ENCODE measurements at regions not wholly inside any gene's neighbourhood (a gene's known extent, or its start where the extent isn't known, plus 50 kb on each side); places are given as distances from the start of the nearest gene placed in this dataset.

DNA sequence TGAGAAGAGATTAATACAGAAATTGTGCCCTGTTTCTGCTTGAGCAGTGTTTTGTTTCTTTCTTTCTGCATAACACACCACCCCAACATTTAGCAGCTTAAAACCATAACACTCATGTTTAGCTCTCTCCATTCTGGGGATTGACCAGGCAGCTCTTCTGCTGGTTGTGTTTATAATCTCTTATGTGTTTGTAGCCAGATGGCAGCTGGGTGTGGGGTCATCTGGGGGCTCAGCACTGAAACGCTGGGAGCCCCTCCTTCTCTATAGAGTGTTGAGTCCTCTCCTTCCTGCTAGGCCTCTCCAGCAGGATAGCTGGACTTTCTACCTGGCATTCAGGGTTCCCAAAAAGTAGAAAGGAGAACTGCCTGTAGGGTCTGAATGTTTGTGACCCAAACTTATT, 270.6 kb downstream of the TTC8 start:
- H3K14ac ChIP-seq (replicated peaks; ENCODE audit: low read depth, low read length) = no peak overlapping the region
- no peak overlapping the region for H3K23ac ChIP-seq (ENCODE audit: low read depth, low read length)
- no peak overlapping the region for H3K56ac ChIP-seq (ENCODE audit: extremely low read depth, insufficient read depth, low read length)
- in situ Hi-C loops (cut with MboI; ENCODE audit: low sequenced_read_pairs) (no loop called here), intact Hi-C loops (cut with micrococcal nuclease) (no loop called here), dilution Hi-C loops (cut with HindIII; ENCODE audit: low sequenced_read_pairs, unreplicated experiment) (no loop called here)
- no peak overlapping the region for H3K27ac ChIP-seq (ENCODE audit: insufficient read depth, low read length)
- H3K9ac ChIP-seq (ENCODE audit: low read depth, low read length) = no peak overlapping the region
- H2AK9ac ChIP-seq (replicated peaks; ENCODE audit: low read depth, low read length, poor library complexity) = no peak overlapping the region
- H4K20me1 ChIP-seq (ENCODE audit: insufficient read depth, low read length) = no peaks in the 10 kb centered on the region
- H2AFZ ChIP-seq (replicated peaks; ENCODE audit: low read length, poor library complexity) = no peak overlapping the region
- no peak overlapping the region for H2BK5ac ChIP-seq (ENCODE audit: low read depth, low read length, poor library complexity, severe bottlenecking)
- H4K8ac ChIP-seq (ENCODE audit: low read depth in 2 of 2, low read length in 2 of 2) = no peak overlapping the region
- POLR2A ChIA-PET (ENCODE audit: unreplicated experiment) = no interaction called here
- no peaks in the 10 kb centered on the region for H3K4me1 ChIP-seq (ENCODE audit: control insufficient read depth, insufficient read depth, low read length)
- no peaks in the 10 kb centered on the region for H3K79me1 ChIP-seq (ENCODE audit: low read depth in 1 of 2, low read length in 2 of 2)
- no peak overlapping the region for H2AK5ac ChIP-seq (ENCODE audit: low read depth, low read length)
- CTCF ChIA-PET = no interaction called here
- no peak overlapping the region for H2BK120ac ChIP-seq (ENCODE audit: low read depth, low read length)
- BruUV-seq (replicated peaks) = no TSS peak
- H3K9me3 ChIP-seq (ENCODE audit: control insufficient read depth, insufficient read depth, low read length) = peaks cover 3% of the 10 kb centered on the region; the same call in 1 of the 2 replicates
- H3K27me3 ChIP-seq (ENCODE audit: control insufficient read depth, insufficient read depth, low read length) = peaks cover 8% of the 10 kb centered on the region
- no peak overlapping the region for H4K91ac ChIP-seq (ENCODE audit: insufficient read depth, low read depth, low read length)
- H3K18ac ChIP-seq (ENCODE audit: low read depth, low read length) = no peak overlapping the region
- no peak for DNase-seq
- no peaks in the 10 kb centered on the region for H3K36me3 ChIP-seq (ENCODE audit: control insufficient read depth, insufficient read depth, low read length)
- H2BK20ac ChIP-seq (ENCODE audit: low read depth, low read length) = no peak overlapping the region
- WGBS, 2 experiments (ENCODE audit: extremely low coverage in 2 of 2, insufficient read length in 1 of 2) = no CpG with 5 or more reads among the region's 1 CpG
- H4K5ac ChIP-seq (ENCODE audit: low read depth, low read length) = no peak overlapping the region
- no peak overlapping the region for H3K4ac ChIP-seq (ENCODE audit: low read depth, low read length)
- no peak overlapping the region for H2BK15ac ChIP-seq (ENCODE audit: low read depth, low read length)
- no peak overlapping the region for H3K4me3 ChIP-seq (ENCODE audit: insufficient read depth, low read depth, low read length)
- ATAC-seq (ENCODE audit: low read depth) = no peak
- no peaks in the 10 kb centered on the region for H3K9me1 ChIP-seq (ENCODE audit: insufficient read depth, low read length)
- TF ChIP-seq RAD21 (IDR thresholded peaks at IDR 0.05; ENCODE audit: low read length) (no peak), CHD1 (IDR thresholded peaks at IDR 0.05; ENCODE audit: low read depth, low read length) (no peak), RCOR1 (IDR thresholded peaks at IDR 0.05; ENCODE audit: insufficient replicate concordance, low read length) (no peak), MAFK (IDR thresholded peaks at IDR 0.05; ENCODE audit: low read depth, low read length) (no peak), SMC3 (IDR thresholded peaks at IDR 0.05; ENCODE audit: low read depth, low read length) (no peak), FOS (IDR thresholded peaks at IDR 0.05; ENCODE audit: low read depth, low read length) (no peak), POLR2A (IDR thresholded peaks at IDR 0.05; ENCODE audit: low read depth, low read length) (no peak)
- TF ChIP-seq, protein P1, sequence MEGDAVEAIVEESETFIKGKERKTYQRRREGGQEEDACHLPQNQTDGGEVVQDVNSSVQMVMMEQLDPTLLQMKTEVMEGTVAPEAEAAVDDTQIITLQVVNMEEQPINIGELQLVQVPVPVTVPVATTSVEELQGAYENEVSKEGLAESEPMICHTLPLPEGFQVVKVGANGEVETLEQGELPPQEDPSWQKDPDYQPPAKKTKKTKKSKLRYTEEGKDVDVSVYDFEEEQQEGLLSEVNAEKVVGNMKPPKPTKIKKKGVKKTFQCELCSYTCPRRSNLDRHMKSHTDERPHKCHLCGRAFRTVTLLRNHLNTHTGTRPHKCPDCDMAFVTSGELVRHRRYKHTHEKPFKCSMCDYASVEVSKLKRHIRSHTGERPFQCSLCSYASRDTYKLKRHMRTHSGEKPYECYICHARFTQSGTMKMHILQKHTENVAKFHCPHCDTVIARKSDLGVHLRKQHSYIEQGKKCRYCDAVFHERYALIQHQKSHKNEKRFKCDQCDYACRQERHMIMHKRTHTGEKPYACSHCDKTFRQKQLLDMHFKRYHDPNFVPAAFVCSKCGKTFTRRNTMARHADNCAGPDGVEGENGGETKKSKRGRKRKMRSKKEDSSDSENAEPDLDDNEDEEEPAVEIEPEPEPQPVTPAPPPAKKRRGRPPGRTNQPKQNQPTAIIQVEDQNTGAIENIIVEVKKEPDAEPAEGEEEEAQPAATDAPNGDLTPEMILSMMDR (conservative IDR thresholded peaks at IDR 0.05; ENCODE audit: low read depth, low read length) = no peak
- TF ChIP-seq, protein P2, sequence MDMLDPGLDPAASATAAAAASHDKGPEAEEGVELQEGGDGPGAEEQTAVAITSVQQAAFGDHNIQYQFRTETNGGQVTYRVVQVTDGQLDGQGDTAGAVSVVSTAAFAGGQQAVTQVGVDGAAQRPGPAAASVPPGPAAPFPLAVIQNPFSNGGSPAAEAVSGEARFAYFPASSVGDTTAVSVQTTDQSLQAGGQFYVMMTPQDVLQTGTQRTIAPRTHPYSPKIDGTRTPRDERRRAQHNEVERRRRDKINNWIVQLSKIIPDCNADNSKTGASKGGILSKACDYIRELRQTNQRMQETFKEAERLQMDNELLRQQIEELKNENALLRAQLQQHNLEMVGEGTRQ (IDR thresholded peaks at IDR 0.05; ENCODE audit: low read depth, low read length) = no peak
- no peak overlapping the region for H3K4me2 ChIP-seq (ENCODE audit: low read depth, low read length)

Measured in IMR-90 (cell line).